ENCODE measurements at regions not wholly inside any gene's neighbourhood (a gene's known extent, or its start where the extent isn't known, plus 50 kb on each side); places are given as distances from the start of the nearest gene placed in this dataset.

- Histone ChIP-seq H3K4me3 (ENCODE audit: low read depth, low read length) (no peak overlapping the region), H3K27me3 (ENCODE audit: control insufficient read depth, insufficient read depth, low read length) (no peaks in the 10 kb centered on the region), H3K36me3 (ENCODE audit: control insufficient read depth, insufficient read depth, low read length) (no peaks in the 10 kb centered on the region)
- TF ChIP-seq CTCF (IDR thresholded peaks at IDR 0.05; ENCODE audit: insufficient read depth, low read length, poor library complexity, severe bottlenecking) = no peak
- DNase-seq (ENCODE audit: low read depth) = no peak
These were observed 986.5 kb downstream of the CDH18 start for GRCh38 chr5:19001539-19001938.

GRCh38 chr5:19002111-19002510 is 985.9 kb downstream of the CDH18 start:
- Histone ChIP-seq H3K36me3 (ENCODE audit: control insufficient read depth, insufficient read depth, low read length) (no peaks in the 10 kb centered on the region), H3K4me3 (ENCODE audit: low read depth, low read length) (no peak overlapping the region), H3K27me3 (ENCODE audit: control insufficient read depth, insufficient read depth, low read length) (no peaks in the 10 kb centered on the region)
- DNase-seq (ENCODE audit: low read depth) = no peak
- no peak for TF ChIP-seq CTCF (IDR thresholded peaks at IDR 0.05; ENCODE audit: insufficient read depth, low read length, poor library complexity, severe bottlenecking)

GRCh38 chr5:19018822-19019221 is 969.2 kb downstream of the CDH18 start:
- no peak for DNase-seq (ENCODE audit: low read depth)
- Histone ChIP-seq H3K36me3 (ENCODE audit: control insufficient read depth, insufficient read depth, low read length) (no peaks in the 10 kb centered on the region), H3K27me3 (ENCODE audit: control insufficient read depth, insufficient read depth, low read length) (no peaks in the 10 kb centered on the region), H3K4me3 (ENCODE audit: low read depth, low read length) (no peak overlapping the region)
- TF ChIP-seq CTCF (IDR thresholded peaks at IDR 0.05; ENCODE audit: insufficient read depth, low read length, poor library complexity, severe bottlenecking) = no peak

DNA sequence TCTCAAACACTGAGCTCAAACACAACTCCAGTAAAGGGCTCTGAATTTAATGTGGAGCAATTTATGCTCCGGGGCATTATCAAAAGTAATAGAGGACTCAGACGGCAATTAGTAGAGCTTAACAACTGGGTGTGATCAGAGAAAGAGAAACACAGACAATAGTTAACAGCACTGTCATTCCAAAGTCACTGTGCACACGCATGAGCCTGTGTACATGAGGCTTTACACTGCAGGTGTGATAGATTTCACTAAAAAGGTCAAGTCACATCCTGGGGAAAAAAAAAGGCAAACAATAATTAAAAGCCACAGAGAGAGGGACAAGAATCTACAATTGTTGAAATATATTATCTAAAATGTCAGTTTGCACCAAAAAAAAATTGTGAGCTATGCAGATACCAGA is 956.5 kb downstream of the CDH18 start:
- TF ChIP-seq CTCF (IDR thresholded peaks at IDR 0.05; ENCODE audit: insufficient read depth, low read length, poor library complexity, severe bottlenecking) = no peak
- no peaks in the 10 kb centered on the region for H3K27me3 ChIP-seq (ENCODE audit: control insufficient read depth, insufficient read depth, low read length)
- no peaks in the 10 kb centered on the region for H3K36me3 ChIP-seq (ENCODE audit: control insufficient read depth, insufficient read depth, low read length)
- H3K4me3 ChIP-seq (ENCODE audit: low read depth, low read length) = no peak overlapping the region
- no peak for DNase-seq (ENCODE audit: low read depth)

GRCh38 chr5:19035816-19036215 is 952.2 kb downstream of the CDH18 start:
- Histone ChIP-seq H3K4me3 (ENCODE audit: low read depth, low read length) (no peak overlapping the region), H3K36me3 (ENCODE audit: control insufficient read depth, insufficient read depth, low read length) (no peaks in the 10 kb centered on the region), H3K27me3 (ENCODE audit: control insufficient read depth, insufficient read depth, low read length) (no peaks in the 10 kb centered on the region)
- DNase-seq (ENCODE audit: low read depth) = no peak
- no peak for TF ChIP-seq CTCF (IDR thresholded peaks at IDR 0.05; ENCODE audit: insufficient read depth, low read length, poor library complexity, severe bottlenecking)

DNA sequence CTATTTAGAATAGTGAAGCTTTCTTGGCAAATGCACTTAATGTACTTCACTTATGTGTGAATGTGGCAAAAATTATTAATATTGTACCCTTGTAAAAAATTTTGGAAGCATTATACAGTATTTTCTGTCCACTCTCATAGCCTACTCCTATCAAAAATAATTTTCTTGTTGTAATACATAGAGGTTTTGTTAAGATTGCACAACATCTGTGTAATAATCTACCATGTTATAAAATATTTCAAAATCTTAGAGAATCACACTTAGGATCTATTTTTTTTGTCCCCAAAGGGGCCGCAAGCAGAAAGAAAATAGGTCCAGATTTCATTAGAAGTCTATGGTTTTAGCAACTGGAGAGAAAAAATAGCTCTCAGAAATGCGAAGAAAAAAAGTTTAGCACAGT is 945.9 kb downstream of the CDH18 start:
- Histone ChIP-seq H3K36me3 (ENCODE audit: control insufficient read depth, insufficient read depth, low read length) (no peaks in the 10 kb centered on the region), H3K27me3 (ENCODE audit: control insufficient read depth, insufficient read depth, low read length) (no peaks in the 10 kb centered on the region), H3K4me3 (ENCODE audit: low read depth, low read length) (no peak overlapping the region)
- TF ChIP-seq CTCF (IDR thresholded peaks at IDR 0.05; ENCODE audit: insufficient read depth, low read length, poor library complexity, severe bottlenecking) = no peak
- no peak for DNase-seq (ENCODE audit: low read depth)

Data from kidney epithelial cell (primary cell).